GM19238 (cell line): ENCODE measurements at regions not wholly inside any gene's neighbourhood (a gene's known extent, or its start where the extent isn't known, plus 50 kb on each side); places are given as distances from the start of the nearest gene placed in this dataset.

Experiments used
- DNase-seq: peaks from one replicate; pipeline ENCODE4 v3.0.0; 2011; ENCODE audit warnings: low spot score; ENCODE audit not compliant: insufficient read length

DNA sequence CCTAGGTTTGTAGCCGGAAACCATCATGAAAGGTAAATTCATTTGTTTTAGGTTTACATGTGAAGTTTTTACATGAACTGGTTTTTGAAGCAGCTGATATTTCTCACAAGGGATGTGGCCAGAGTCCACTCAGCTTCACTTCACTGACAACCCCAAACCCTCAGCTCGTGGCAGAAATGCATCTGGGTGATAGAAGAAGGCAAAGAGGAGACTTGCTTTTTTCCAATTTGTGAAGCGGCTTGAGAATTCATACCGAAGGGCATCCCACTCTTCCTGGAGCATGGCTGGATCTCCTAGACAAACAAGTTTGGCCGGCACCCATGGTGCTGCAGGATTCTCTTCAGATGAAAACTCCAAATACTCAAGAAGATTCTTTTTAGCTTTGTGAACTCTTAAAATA, 392.8 kb upstream of the CNR1 start:
- no peak for DNase-seq

DNA sequence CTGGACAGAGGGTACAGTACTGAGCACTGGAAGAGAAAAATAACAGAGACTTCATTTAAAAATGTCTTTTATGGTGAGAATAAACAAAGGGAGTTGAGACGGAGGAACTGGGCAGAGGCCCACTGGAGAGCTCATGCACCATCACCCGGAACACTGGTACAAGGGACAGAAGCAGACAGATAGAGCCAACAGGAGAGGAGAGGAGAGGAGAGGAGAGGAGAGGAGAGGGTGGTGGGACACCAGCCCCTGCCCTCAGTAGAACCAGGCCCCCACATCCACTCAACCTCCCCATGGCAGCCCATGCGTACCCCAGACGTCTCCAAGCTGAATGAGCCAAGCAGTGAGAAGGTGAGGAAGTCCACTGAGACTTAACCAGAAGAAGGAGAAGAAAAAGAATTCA, 390.5 kb upstream of the CNR1 start:
- DNase-seq = no peak

DNA sequence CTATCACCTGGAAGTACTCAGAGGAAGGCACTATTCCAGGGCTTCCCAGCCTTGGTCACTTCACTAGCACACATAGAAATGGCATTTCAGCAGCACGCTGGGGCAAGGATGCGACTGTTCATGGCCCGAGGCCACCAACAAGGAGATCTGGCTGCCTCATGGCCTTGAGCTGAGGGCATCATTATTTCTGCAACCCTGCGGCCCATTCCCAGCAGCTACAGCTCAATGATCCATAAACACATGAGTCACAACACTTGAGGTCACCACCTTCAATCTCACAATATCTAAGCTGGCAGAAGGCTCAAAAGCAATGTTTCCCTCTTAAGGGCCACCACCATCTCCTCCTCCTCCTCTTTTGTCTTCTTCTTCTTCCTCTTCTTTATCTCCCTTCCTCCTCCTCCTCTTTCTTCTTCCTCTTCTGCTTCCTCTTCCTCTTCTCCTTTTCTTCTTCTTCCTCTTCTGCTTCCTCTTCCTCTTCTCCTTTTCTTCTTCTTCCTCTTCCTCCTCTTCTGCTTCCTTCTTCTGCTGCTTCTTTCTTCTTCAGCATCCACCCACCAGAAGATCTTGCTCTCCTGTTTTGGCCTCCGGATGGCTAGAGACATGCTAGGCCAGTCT, 382.9 kb upstream of the CNR1 start:
- DNase-seq = no peak

DNA sequence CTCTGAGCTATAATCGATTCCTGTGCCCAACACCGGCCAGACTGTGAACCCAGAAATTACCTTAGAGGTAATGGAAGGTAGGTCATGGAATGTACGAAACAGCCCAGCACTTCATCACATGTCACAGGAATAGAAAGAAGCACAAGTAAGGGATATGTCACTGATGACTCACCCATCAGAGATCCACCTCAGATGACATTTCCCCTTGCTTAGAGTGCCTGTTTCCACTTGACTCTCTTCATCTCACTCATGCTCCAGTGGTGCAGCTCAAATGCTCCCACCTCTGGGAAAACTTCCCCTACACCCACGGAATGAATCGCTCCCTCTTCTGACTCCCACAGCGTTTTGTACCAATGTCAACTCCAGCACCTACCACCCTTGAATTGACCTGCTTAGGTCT, 381.6 kb upstream of the CNR1 start:
- no peak for DNase-seq

DNA sequence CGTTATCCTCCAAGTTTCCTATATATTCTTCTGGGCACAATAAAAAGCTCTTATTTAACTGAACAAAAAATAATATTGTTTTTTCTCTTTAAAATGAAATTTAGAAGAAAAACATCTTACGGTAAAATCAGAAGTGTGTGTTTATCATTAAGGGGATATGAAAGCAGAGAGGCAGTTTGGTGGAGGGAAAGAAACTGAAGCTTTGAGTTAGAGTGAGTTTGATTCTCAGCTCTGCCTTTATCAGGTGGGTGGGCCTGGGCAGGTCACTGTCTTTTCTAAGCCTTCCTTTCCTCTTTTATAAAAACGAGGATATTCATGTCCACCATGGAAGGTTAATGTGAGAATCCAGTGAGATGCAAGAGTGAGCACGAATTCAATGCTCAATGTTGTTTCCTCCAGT, 379.8 kb upstream of the CNR1 start:
- no peak for DNase-seq

DNA sequence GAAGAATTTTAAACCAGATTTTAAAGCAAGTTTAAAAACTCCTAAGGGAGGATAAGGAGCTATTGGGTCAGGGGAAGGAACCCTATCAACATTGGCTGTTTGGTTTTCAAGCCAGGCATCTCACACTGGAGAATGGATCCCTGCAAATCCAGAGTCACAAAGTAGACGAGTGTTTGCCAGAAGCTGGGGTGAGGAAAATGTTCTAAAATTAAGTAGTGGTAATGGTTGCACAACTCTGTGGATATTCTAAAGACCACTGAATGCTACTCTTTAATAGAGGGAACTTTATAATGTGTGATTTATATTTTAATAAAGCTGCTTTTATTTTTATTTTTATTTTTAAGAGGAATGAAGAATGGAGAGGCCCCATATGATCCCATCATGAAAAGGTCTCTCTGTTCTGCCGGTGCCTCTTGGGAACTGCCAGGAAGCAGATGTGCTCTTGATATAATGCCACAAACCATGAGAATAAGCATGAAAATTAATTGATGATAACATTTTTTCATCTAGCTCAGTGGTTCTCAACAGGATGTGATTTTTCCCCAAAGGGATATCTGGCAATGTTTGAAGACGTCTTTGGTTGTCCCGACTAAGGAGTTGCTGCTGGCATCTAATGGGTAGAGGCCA, 379.0 kb upstream of the CNR1 start:
- DNase-seq = no peak

DNA sequence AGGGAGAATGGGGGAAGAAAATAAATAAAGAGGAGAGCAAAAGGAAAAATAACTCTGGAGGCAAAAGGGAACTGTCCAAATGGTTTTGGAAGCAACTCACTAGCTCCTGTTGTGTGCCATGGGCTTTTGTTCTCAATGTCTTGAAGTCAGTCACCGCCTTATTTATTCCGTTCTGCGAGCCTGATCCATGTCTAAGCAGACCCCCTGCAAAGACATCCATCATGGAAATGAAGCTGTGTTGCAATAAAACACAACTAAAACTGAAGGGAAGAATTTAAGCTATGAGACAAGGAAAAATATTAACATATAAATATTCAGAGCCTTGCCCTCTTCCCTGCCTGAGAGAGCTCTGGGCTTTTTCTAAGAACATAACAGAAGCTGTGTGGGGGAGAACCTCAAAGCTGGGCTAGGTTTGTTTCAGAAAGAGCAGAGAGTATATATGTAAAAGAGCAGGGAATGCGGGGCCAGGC, 373.2 kb upstream of the CNR1 start:
- no peak for DNase-seq

DNA sequence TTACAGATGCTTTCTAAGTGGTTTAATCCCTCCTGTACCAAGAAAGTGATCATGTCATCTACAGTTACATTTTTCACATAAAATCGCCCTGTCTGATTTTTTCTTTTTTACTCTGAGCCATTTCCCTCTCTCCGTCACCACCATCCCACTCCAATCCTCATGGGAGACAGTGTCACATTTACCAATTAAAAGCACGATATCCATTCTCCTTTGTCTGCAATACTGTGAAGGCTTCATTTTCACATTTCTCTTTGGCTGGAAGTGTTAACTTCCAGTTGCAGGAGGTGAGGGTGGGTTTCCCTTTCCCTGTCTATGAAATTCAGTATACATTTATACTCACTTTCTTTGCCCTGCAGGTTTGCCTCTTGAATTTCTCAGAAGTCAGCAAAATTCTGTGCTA, 372.7 kb upstream of the CNR1 start:
- DNase-seq = no peak

DNA sequence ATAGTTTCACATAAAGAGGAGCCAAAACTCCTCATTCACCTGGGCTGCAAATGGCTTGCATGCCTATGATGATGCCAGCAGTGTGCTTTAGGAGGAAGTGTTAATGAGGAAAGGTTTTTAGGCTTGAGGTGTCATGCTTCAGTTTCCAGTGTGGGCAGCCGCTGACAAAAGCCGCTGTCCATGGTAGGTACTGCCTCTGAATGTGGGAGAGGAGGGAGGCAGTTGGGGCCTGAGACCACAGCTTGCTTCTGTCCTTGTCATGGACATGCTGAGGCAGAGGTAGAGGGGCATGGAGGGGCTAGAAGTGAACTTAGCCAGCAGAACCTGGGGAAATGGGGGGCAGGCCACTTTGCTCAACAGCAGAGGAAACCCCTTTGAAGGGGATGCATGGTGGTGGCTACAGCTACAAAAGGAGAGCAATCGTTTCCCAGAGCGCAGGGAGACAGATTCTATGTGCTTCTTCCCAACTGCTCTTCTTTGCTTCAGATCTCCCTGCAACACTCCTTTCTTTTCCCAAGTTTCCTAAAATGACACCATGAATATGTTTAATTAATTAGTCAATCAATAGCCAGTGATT, 372.1 kb upstream of the CNR1 start:
- DNase-seq = no peak

DNA sequence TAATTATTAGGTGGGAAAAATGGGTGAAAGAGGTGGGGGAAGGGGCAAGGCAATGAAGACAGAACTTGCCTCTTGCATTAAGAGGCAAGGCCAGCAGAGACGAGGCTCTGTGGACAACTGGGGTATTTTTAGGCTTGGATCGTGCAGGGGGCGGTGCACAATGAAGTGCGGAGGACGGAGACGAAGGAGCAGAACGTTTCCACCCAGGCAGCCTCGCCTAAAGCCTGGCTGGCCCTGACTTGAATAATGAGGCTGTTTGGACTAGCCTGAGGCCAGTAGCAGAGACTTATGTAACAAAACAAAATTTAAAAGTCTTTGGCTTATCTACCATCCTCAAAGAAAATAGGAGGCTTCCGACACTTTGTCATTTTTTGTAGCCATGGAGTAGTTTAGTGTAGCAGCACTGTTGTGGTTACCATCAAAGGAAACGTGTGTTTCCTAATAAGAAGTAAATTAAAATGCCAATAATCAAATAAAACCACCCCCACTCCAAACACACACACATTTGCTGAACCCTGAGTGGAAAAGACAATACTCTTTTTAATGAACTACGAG, 370.0 kb upstream of the CNR1 start:
- no peak for DNase-seq

DNA sequence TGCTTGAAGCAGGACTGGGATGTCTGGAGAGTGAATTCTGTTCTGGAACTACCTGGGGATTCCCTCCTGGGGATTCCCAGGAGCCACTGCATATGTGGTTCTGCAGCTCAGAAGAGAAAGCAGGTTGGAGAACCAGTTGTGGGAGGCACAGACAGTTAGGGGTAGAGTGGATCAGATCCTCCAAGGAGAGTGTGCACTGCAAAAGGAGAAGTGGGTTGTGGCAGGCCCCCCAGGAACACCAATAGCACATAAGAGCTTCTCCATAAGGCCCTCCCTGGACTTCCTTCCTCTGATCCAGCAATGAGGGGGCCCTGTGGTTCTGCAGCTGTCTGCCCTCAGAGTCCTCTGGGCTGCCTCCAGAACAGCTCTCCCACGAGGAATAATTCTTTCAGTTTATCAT, 369.2 kb upstream of the CNR1 start:
- no peak for DNase-seq

DNA sequence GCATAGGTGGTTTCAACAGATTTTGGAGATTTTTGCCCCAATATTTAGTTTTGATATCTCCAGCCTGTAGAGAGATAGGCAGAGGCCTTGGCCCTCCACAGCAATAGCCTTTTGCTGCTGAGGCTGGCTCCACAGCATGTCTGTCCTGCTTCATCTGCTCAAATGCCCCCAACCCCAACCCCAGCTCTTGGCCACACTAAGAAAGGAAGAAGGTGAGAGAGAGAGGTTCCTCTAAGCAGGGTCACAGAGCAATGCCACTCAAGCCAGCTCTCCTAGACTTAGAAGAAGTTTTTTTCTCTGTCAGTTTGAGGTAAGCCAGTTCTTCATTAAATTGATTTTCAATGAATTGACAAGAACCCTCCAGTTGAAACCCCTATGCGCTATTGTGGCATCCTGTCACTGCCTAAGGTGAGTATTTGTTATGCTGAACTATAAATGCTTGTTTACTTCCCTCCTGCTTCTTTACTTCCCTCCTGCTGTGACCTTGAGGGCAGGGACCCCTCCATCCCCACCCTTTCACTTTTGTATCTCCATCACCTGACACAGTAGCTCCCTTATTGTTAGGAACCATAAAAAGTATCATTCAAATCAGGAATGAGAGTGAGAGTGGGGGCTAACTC, 366.2 kb upstream of the CNR1 start:
- DNase-seq = no peak

DNA sequence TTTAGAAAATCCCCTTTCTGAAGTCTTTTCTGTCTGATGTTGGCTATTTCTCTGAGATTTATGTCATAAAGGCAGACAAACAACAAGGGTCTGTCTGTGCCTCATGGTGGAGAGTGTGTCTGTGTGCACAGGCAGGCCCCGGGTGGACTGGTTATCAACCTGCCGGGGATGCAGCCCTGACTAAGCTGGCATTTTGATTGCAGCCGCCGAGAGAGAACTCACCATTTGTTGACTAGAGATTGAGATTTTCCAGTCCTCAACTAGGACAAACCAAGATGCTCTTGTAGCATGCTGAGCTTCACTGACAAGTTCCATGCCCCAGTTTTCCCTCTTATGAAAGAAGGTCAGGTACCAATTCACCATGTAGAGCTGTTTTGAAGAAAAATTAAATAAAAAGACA, 363.6 kb upstream of the CNR1 start:
- DNase-seq = no peak

DNA sequence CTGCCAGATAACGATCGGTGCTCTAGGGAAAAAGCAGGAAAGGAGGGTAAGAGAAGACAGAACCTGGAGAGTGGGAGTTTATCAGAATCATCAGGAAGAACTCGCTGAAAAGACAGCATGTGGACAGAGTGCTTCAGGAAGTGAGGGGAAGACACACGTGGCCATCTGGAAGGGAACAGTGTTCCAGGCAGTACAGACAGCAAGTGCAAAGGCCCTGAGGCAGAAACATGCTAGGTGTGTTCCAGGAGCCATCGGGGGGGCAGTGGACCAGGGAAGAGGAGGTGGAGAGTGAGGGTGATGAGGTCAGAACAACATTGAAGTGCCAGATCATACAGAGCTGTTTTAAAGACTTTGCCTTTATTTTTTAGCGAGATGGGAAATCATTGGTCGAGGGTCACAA, 354.3 kb upstream of the CNR1 start:
- DNase-seq = no peak

DNA sequence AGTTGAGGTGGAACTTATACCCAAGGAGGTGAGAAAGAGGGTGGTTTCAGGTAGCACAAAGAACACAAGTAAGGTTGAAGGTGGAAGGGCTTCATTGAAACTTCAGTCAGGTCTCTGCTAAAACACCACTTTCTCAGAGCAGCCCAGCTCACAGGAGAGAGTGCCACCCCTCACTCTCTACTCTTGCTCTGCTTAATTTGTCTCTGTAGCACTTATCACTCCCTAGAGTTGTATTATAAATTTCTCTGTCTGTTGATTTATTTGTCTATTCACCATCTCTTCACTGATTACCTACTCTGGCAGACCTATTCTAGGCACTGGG, 353.8 kb upstream of the CNR1 start:
- no peak for DNase-seq

DNA sequence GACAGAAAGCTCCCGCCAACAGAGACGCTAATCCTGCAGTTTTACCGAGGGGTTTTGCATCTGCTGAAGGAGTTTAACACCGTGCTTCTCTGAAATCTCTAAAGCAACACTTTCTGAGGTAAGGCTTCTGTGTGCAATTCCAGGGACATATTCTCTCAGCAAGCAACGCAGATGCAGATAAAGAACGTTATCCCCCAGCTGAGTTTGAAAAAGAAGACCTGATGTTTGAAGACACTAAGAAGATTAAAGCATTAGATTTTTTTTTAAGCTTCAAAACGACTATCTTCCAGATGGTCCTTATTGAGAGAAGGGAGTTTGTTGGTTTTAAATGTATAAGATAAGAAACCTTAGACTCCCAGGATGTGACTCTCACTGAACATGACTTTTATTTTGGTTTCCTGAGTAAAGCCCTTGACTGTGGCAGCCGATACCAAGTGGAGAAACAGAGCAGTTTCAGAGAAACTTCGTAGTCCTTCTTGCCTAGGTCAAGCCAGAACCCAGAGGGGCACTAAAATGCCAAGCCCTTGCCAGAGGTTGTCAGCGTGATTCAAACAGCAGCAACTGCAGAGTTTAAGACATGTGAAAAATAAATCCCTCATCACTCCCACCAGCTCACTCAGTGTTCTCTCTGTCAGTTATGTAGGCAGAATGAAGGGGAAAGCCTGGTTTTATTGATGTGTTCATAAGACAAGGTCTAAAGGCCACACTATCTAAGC, 353.3 kb upstream of the CNR1 start:
- no peak for DNase-seq

DNA sequence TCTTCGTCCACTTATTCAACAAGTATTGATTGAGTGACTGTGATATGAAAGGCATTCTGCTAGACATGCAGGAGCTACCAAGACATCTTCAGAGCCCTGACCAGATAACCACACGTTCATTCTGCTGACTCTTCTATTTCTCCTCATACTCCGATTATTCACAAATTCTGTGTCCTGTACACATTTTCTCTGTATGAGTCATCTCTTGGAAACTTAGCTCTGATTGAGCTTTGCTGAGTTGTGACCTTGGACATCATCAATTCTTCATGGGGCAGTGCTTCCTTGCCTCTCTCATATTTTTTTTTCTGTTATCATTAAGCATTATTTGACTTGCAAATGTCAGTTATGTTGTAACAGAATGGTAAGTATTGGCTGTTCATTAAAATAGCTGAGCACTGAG, 351.6 kb upstream of the CNR1 start:
- DNase-seq = no peak

DNA sequence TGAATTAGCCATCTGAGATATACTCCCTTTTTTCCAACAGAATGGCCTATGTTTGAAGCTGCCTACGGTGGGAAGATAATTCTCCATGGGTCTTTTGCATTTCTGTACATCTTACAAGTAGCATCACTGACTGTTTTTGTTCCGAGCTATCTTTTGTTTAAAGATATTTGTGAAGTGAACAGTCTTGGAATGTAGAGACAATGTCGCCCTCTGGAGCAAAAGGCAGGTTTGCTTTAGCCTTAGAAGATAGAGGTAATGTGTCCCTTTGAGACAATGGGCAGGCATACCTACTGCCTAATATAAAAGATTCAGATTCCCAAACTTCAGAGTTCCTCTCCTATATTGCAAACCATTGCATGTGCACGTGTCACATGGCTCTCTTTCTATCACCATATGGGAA, 347.8 kb upstream of the CNR1 start:
- no peak for DNase-seq

DNA sequence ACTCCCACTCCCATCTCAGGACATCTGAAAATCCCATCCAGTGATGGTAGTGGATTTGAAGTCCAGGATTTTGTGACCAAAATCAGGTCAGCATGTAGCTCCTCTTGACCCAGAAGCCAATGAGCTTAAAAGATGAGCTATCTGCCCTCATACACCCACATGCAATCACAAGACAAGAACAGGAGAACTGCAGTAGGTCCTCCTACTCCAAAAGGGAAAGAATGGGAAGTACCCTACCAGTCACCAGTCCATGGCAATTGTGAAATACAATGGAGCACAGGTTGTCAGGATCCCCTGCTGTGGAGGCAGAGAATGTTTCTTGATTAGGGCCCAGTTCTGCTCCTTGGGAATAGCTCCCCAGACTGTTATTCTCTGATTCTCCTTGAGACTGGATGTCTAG, 347.3 kb upstream of the CNR1 start:
- DNase-seq = no peak

DNA sequence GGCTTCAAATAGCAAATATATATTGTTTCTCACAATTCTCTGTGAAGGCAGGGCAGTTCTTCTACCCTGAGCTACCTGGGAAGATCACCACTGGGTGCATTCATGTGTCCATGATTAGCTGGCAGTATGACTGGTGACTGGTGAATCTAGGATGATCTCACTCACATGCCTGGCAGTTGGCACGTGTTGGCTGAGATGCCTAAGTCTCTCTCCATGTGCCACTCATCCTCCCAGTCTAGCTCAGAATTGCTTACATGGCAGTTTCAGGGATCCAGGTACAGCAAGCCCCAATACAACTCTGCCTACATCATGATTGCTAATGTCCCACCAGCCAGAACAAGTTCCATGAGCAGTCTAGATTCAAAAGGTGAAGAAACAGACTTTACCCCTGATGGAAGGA, 346.8 kb upstream of the CNR1 start:
- DNase-seq = no peak

DNA sequence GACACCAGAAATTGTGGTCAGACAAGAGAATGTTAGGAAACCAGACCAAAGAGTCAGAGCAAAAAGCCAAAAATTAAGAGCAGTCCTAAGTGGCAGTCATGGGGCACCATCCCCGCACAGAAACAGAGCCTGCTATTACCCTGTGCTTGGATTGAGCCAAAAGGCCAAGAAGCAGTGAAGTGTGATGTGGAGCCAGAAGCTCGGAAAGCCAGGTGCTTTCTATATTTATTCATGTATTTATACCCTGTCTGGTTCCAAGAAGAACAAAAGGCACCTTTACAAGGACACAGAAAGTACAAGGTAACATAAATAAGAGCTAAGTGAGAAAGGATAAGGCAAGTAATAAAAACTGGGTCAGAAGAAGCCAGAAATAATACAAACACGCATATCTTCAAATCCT, 336.2 kb upstream of the CNR1 start:
- no peak for DNase-seq
